ENCODE measurements at regions not wholly inside any gene's neighbourhood (a gene's known extent, or its start where the extent isn't known, plus 50 kb on each side); places are given as distances from the start of the nearest gene placed in this dataset.

DNA sequence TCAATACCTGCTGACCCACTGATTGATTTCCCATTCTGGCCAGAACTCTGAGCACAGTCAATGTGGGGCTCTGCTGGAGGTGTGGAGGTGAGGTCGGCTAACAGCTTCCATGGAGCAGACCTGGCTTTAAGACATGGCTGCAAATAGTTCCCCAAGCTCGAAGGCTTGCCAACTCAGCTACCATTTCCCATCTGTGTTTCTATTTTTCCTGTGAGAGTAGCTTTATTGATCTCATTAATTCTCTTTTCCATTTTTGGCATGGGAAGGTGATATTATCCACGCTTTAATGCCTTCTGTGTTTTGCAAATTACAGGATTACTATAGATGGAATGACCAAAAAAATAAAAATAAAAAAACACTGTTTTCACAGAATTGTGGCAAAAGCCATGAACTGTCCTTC lies 151.6 kb upstream of the XYLT1 start:
- no peak overlapping the region for H3K4me3 ChIP-seq (ENCODE audit: low read depth, low read length)
- POLR2A ChIA-PET, result no interaction called here
- no peaks in the 10 kb centered on the region for H3K36me3 ChIP-seq (ENCODE audit: control insufficient read depth in 2 of 2, insufficient read depth in 1 of 2, low read length in 2 of 2)
- H3K27ac ChIP-seq (ENCODE audit: extremely low read depth, low read depth, low read length), result no peak overlapping the region
- TF ChIP-seq ZBTB7A (tag by site-specific recombination; IDR thresholded peaks at IDR 0.05; ENCODE audit: low read depth), result no peak
- TF ChIP-seq, protein P1, sequence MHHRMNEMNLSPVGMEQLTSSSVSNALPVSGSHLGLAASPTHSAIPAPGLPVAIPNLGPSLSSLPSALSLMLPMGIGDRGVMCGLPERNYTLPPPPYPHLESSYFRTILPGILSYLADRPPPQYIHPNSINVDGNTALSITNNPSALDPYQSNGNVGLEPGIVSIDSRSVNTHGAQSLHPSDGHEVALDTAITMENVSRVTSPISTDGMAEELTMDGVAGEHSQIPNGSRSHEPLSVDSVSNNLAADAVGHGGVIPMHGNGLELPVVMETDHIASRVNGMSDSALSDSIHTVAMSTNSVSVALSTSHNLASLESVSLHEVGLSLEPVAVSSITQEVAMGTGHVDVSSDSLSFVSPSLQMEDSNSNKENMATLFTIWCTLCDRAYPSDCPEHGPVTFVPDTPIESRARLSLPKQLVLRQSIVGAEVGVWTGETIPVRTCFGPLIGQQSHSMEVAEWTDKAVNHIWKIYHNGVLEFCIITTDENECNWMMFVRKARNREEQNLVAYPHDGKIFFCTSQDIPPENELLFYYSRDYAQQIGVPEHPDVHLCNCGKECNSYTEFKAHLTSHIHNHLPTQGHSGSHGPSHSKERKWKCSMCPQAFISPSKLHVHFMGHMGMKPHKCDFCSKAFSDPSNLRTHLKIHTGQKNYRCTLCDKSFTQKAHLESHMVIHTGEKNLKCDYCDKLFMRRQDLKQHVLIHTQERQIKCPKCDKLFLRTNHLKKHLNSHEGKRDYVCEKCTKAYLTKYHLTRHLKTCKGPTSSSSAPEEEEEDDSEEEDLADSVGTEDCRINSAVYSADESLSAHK (tag by site-specific recombination; IDR thresholded peaks at IDR 0.05), result no peak
- TF ChIP-seq MYNN (tag by site-specific recombination; IDR thresholded peaks at IDR 0.05; ENCODE audit: borderline replicate concordance), result no peak
- TF ChIP-seq, protein P2, sequence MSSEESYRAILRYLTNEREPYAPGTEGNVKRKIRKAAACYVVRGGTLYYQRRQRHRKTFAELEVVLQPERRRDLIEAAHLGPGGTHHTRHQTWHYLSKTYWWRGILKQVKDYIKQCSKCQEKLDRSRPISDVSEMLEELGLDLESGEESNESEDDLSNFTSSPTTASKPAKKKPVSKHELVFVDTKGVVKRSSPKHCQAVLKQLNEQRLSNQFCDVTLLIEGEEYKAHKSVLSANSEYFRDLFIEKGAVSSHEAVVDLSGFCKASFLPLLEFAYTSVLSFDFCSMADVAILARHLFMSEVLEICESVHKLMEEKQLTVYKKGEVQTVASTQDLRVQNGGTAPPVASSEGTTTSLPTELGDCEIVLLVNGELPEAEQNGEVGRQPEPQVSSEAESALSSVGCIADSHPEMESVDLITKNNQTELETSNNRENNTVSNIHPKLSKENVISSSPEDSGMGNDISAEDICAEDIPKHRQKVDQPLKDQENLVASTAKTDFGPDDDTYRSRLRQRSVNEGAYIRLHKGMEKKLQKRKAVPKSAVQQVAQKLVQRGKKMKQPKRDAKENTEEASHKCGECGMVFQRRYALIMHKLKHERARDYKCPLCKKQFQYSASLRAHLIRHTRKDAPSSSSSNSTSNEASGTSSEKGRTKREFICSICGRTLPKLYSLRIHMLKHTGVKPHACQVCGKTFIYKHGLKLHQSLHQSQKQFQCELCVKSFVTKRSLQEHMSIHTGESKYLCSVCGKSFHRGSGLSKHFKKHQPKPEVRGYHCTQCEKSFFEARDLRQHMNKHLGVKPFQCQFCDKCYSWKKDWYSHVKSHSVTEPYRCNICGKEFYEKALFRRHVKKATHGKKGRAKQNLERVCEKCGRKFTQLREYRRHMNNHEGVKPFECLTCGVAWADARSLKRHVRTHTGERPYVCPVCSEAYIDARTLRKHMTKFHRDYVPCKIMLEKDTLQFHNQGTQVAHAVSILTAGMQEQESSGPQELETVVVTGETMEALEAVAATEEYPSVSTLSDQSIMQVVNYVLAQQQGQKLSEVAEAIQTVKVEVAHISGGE (tag by site-specific recombination; conservative IDR thresholded peaks at IDR 0.05; ENCODE audit: low read depth), result no peak
- TF ChIP-seq, protein P3, sequence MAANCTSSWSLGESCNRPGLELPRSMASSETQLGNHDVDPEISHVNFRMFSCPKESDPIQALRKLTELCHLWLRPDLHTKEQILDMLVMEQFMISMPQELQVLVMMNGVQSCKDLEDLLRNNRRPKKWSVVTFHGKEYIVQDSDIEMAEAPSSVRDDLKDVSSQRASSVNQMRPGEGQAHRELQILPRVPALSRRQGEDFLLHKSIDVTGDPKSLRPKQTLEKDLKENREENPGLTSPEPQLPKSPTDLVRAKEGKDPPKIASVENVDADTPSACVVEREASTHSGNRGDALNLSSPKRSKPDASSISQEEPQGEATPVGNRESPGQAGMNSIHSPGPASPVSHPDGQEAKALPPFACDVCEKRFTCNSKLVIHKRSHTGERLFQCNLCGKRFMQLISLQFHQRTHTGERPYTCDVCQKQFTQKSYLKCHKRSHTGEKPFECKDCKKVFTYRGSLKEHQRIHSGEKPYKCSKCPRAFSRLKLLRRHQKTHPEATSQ (tag by site-specific recombination; IDR thresholded peaks at IDR 0.05), result no peak
- no peak for TF ChIP-seq ZNF121 (tag by site-specific recombination; IDR thresholded peaks at IDR 0.05)
- no peak for TF ChIP-seq ZNF629 (tag by site-specific recombination; IDR thresholded peaks at IDR 0.05)
- TF ChIP-seq, protein P4, sequence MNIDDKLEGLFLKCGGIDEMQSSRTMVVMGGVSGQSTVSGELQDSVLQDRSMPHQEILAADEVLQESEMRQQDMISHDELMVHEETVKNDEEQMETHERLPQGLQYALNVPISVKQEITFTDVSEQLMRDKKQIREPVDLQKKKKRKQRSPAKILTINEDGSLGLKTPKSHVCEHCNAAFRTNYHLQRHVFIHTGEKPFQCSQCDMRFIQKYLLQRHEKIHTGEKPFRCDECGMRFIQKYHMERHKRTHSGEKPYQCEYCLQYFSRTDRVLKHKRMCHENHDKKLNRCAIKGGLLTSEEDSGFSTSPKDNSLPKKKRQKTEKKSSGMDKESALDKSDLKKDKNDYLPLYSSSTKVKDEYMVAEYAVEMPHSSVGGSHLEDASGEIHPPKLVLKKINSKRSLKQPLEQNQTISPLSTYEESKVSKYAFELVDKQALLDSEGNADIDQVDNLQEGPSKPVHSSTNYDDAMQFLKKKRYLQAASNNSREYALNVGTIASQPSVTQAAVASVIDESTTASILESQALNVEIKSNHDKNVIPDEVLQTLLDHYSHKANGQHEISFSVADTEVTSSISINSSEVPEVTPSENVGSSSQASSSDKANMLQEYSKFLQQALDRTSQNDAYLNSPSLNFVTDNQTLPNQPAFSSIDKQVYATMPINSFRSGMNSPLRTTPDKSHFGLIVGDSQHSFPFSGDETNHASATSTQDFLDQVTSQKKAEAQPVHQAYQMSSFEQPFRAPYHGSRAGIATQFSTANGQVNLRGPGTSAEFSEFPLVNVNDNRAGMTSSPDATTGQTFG (tag by site-specific recombination; IDR thresholded peaks at IDR 0.05; ENCODE audit: borderline replicate concordance), result no peak
- no peak for TF ChIP-seq ZNF555 (tag by site-specific recombination; conservative IDR thresholded peaks at IDR 0.05)
- TF ChIP-seq EGR2 (tag by site-specific recombination; IDR thresholded peaks at IDR 0.05; ENCODE audit: low read depth), result no peak
- TF ChIP-seq ZNF274 (IDR thresholded peaks at IDR 0.05; ENCODE audit: low read length), result no peak
- TF ChIP-seq ZNF274 (tag by site-specific recombination; IDR thresholded peaks at IDR 0.05; ENCODE audit: borderline replicate concordance), result no peak
- no peak for TF ChIP-seq ZFP41 (tag by site-specific recombination; IDR thresholded peaks at IDR 0.05; ENCODE audit: borderline replicate concordance)
- TF ChIP-seq MZF1 (tag by site-specific recombination; IDR thresholded peaks at IDR 0.05; ENCODE audit: borderline replicate concordance), result no peak
- TF ChIP-seq, protein P5, sequence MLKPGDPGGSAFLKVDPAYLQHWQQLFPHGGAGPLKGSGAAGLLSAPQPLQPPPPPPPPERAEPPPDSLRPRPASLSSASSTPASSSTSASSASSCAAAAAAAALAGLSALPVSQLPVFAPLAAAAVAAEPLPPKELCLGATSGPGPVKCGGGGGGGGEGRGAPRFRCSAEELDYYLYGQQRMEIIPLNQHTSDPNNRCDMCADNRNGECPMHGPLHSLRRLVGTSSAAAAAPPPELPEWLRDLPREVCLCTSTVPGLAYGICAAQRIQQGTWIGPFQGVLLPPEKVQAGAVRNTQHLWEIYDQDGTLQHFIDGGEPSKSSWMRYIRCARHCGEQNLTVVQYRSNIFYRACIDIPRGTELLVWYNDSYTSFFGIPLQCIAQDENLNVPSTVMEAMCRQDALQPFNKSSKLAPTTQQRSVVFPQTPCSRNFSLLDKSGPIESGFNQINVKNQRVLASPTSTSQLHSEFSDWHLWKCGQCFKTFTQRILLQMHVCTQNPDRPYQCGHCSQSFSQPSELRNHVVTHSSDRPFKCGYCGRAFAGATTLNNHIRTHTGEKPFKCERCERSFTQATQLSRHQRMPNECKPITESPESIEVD (tag by site-specific recombination; IDR thresholded peaks at IDR 0.05), result no peak
- no peak for TF ChIP-seq PRDM1 (tag by site-specific recombination; IDR thresholded peaks at IDR 0.05)
- TF ChIP-seq ZNF350 (tag by site-specific recombination; IDR thresholded peaks at IDR 0.05), result no peak
- TF ChIP-seq OVOL3 (tag by site-specific recombination; IDR thresholded peaks at IDR 0.05), result no peak
- TF ChIP-seq, protein P6, sequence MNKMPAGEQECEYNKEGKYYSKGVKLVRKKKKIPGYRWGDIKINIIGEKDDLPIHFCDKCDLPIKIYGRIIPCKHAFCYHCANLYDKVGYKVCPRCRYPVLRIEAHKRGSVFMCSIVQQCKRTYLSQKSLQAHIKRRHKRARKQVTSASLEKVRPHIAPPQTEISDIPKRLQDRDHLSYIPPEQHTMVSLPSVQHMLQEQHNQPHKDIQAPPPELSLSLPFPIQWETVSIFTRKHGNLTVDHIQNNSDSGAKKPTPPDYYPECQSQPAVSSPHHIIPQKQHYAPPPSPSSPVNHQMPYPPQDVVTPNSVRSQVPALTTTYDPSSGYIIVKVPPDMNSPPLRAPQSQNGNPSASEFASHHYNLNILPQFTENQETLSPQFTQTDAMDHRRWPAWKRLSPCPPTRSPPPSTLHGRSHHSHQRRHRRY (tag by site-specific recombination; IDR thresholded peaks at IDR 0.05), result no peak
- TF ChIP-seq, protein P7, sequence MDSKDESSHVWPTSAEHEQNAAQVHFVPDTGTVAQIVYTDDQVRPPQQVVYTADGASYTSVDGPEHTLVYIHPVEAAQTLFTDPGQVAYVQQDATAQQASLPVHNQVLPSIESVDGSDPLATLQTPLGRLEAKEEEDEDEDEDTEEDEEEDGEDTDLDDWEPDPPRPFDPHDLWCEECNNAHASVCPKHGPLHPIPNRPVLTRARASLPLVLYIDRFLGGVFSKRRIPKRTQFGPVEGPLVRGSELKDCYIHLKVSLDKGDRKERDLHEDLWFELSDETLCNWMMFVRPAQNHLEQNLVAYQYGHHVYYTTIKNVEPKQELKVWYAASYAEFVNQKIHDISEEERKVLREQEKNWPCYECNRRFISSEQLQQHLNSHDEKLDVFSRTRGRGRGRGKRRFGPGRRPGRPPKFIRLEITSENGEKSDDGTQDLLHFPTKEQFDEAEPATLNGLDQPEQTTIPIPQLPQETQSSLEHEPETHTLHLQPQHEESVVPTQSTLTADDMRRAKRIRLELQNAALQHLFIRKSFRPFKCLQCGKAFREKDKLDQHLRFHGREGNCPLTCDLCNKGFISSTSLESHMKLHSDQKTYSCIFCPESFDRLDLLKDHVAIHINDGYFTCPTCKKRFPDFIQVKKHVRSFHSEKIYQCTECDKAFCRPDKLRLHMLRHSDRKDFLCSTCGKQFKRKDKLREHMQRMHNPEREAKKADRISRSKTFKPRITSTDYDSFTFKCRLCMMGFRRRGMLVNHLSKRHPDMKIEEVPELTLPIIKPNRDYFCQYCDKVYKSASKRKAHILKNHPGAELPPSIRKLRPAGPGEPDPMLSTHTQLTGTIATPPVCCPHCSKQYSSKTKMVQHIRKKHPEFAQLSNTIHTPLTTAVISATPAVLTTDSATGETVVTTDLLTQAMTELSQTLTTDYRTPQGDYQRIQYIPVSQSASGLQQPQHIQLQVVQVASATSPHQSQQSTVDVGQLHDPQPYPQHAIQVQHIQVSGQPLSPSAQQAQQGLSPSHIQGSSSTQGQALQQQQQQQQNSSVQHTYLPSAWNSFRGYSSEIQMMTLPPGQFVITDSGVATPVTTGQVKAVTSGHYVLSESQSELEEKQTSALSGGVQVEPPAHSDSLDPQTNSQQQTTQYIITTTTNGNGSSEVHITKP (tag by site-specific recombination; IDR thresholded peaks at IDR 0.05), result no peak
- no peak for TF ChIP-seq ZNF157 (tag by site-specific recombination; IDR thresholded peaks at IDR 0.05)
- CTCF ChIA-PET, result no interaction called here
- H3K9me3 ChIP-seq (ENCODE audit: control insufficient read depth, insufficient read depth, low read depth, low read length), result no peaks in the 10 kb centered on the region
- H3K4me1 ChIP-seq (ENCODE audit: control insufficient read depth, insufficient read depth, low read length), result no peaks in the 10 kb centered on the region
